ENCODE measurements at regions not wholly inside any gene's neighbourhood (a gene's known extent, or its start where the extent isn't known, plus 50 kb on each side); places are given as distances from the start of the nearest gene placed in this dataset.

DNA sequence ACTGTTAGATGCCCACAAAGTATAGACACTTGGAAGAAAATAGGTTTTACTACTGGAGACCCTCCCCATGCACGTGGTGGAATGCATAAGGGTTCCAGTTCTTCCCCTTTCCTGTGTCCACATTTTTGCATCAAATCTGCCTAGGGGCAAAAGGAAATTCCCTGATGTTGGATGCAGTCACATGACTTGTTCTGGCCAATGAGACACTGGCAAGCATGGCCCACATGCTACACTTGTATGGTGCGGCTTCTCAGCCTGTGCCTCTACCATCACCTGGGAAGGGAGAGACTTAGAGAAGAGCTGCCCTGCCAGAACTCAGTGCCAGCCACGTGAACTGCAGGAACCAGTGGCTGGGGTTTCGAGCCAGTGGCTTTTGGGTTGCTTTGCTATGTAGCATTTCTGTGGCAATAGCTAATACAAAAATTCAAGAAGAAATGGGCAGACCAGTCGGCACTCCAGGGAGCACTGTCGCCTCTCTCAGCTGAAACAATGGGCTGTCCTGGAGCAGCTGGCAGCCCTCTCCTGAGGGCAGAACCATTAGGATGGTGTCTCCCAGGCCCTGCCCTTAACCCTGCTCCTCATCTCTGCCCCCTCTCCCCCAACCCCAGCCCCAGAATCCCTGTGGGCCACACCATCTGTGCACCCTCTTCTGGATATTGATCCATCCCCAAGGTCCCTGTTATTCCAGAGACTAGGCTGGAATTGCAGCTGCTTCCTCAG, 634.0 kb downstream of the UQCRFS1 start:
- TF ChIP-seq, protein P1, sequence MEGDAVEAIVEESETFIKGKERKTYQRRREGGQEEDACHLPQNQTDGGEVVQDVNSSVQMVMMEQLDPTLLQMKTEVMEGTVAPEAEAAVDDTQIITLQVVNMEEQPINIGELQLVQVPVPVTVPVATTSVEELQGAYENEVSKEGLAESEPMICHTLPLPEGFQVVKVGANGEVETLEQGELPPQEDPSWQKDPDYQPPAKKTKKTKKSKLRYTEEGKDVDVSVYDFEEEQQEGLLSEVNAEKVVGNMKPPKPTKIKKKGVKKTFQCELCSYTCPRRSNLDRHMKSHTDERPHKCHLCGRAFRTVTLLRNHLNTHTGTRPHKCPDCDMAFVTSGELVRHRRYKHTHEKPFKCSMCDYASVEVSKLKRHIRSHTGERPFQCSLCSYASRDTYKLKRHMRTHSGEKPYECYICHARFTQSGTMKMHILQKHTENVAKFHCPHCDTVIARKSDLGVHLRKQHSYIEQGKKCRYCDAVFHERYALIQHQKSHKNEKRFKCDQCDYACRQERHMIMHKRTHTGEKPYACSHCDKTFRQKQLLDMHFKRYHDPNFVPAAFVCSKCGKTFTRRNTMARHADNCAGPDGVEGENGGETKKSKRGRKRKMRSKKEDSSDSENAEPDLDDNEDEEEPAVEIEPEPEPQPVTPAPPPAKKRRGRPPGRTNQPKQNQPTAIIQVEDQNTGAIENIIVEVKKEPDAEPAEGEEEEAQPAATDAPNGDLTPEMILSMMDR (IDR thresholded peaks at IDR 0.05) = no peak
- no peak for TF ChIP-seq POLR2A (IDR thresholded peaks at IDR 0.05)

All from heart left ventricle (tissue), 13 donors.